Endothelial cell of umbilical vein (primary cell): ENCODE measurements at regions not wholly inside any gene's neighbourhood (a gene's known extent, or its start where the extent isn't known, plus 50 kb on each side); places are given as distances from the start of the nearest gene placed in this dataset.

Experiments used
- BruUV-seq: library from RNA; stranded (reverse); fragments of 400-500 nt; replicated peaks from 2 replicates; lab custom pipeline; 2021; lab: Mats Ljungman, UMichigan
- CTCF ChIA-PET: fragments of 300-600, 350-600 bp; sonication (Branson Sonifier 250); formaldehyde crosslinking; loops from one replicate; lab custom pipeline; 2021; ENCODE audit warnings: antibody characterized with exemption, inconsistent platforms; lab: Charles Lee
- POLR2A ChIA-PET: fragments of 300-600, 350-600 bp; sonication (Branson Sonifier 250); formaldehyde crosslinking; loops from one replicate; lab custom pipeline; 2021; ENCODE audit warnings: antibody characterized with exemption, inconsistent platforms; lab: Charles Lee
- DNase-seq: peaks from one replicate; pipeline ENCODE4 v3.0.0-alpha.2; 2011; ENCODE audit warnings: low read depth, low spot score
- FAIRE-seq: peaks from 2 replicates; lab custom pipeline; 2011; peaks lifted over from hg19 to GRCh38; lab: Jason Lieb, UNC
- H2AFZ ChIP-seq: 2 replicates; pipeline ENCODE4 v1.6.0; 2012; ENCODE audit warnings: low read depth, low read length, control low read depth, inconsistent platforms
- H3K27ac ChIP-seq: 2 replicates; pipeline ENCODE4 v1.5.1; 2011; ENCODE audit warnings: low read depth, mild to moderate bottlenecking, control low read depth, low read length, moderate library complexity; ENCODE audit not compliant: insufficient read depth
- H3K27me3 ChIP-seq, 2 experiments: 2 replicates each; pipeline versions ENCODE4 v1.6.0 to v1.6.1; 2011; ENCODE audit warnings: low read length in 2 of 2, mixed read lengths in 1 of 2; ENCODE audit not compliant: control insufficient read depth in 2 of 2, insufficient read depth in 2 of 2
- H3K36me3 ChIP-seq, 2 experiments: 2 replicates in 1 of 2; 3 replicates in 1 of 2; pipeline ENCODE4 v1.5.1; 2011; ENCODE audit warnings: low read length in 2 of 2, mild to moderate bottlenecking in 1 of 2, moderate library complexity in 1 of 2; ENCODE audit not compliant: control insufficient read depth in 2 of 2, insufficient read depth in 2 of 2; ENCODE audit errors: extremely low read depth in 1 of 2
- H3K4me1 ChIP-seq: 3 replicates; pipeline ENCODE4 v1.5.1; 2011; ENCODE audit warnings: mild to moderate bottlenecking, low read length; ENCODE audit not compliant: control insufficient read depth, insufficient read depth; ENCODE audit errors: extremely low read depth
- H3K4me2 ChIP-seq: 2 replicates; pipeline ENCODE4 v1.6.1; 2011; ENCODE audit warnings: low read length, control low read depth, mixed read lengths; ENCODE audit not compliant: insufficient read depth
- H3K4me3 ChIP-seq, 3 experiments: fragments of 200-600 bp in 1 of 3; sonication (generic), shearing (Covaris generic) in 1 of 3; replicated peaks in 1 of 3; 2 replicates each; pipeline ENCODE4 v1.5.1; 2011 to 2016; ENCODE audit warnings: control low read depth in 3 of 3, low read length in 3 of 3, mild to moderate bottlenecking in 2 of 3, inconsistent platforms in 1 of 3, low read depth in 1 of 3, moderate library complexity in 1 of 3; ENCODE audit not compliant: insufficient read depth in 1 of 3
- H3K79me2 ChIP-seq: 2 replicates; pipeline ENCODE4 v1.6.0; 2012; ENCODE audit warnings: low read length, inconsistent platforms; ENCODE audit not compliant: control insufficient read depth, insufficient read depth
- H3K9ac ChIP-seq: replicated peaks from 2 replicates; pipeline ENCODE3; 2011; ENCODE audit warnings: low read length, control low read depth; ENCODE audit not compliant: insufficient read depth; ENCODE audit errors: extremely low read depth
- H3K9me1 ChIP-seq: replicated peaks from 3 replicates; pipeline ENCODE4 v1.6.0; 2011; ENCODE audit warnings: mild to moderate bottlenecking, low read length; ENCODE audit not compliant: control insufficient read depth, insufficient read depth; ENCODE audit errors: extremely low read depth
- H3K9me3 ChIP-seq: replicated peaks from 2 replicates; pipeline ENCODE4 v1.5.1; 2012; ENCODE audit warnings: low read length, inconsistent platforms; ENCODE audit not compliant: control insufficient read depth, insufficient read depth
- H4K20me1 ChIP-seq: replicated peaks from 2 replicates; pipeline ENCODE3; 2011; ENCODE audit warnings: mild to moderate bottlenecking, low read length; ENCODE audit not compliant: control insufficient read depth, insufficient read depth; ENCODE audit errors: extremely low read depth
- EZH2 ChIP-seq: IDR thresholded peaks from 2 replicates; pipeline ENCODE4 v1.6.1; 2012; ENCODE audit warnings: borderline replicate concordance, low read depth, mild to moderate bottlenecking, moderate library complexity, low read length, inconsistent platforms; ENCODE audit not compliant: severe bottlenecking
- FOS ChIP-seq: IDR thresholded peaks from 2 replicates; pipeline ENCODE4 v1.6.1; 2011; ENCODE audit warnings: mild to moderate bottlenecking, low read length, moderate library complexity, borderline replicate concordance; ENCODE audit not compliant: insufficient read depth
- GATA2 ChIP-seq: IDR thresholded peaks from 2 replicates; pipeline ENCODE4 v1.7.0; 2011; ENCODE audit warnings: low read depth, mild to moderate bottlenecking, moderate library complexity, mixed read lengths, low read length; ENCODE audit not compliant: insufficient read length, insufficient read depth
- JUN ChIP-seq: IDR thresholded peaks from 2 replicates; pipeline ENCODE4 v1.6.1; 2011; ENCODE audit warnings: borderline replicate concordance, low read depth; ENCODE audit not compliant: insufficient read length, insufficient read depth
- MYC ChIP-seq: IDR thresholded peaks from one replicate; pipeline ENCODE4 v1.6.1; 2011; ENCODE audit warnings: mild to moderate bottlenecking, low read depth, low read length
- POLR2A ChIP-seq: IDR thresholded peaks from 2 replicates; pipeline ENCODE4 v1.6.1; 2012; ENCODE audit warnings: low read depth, mild to moderate bottlenecking, control low read depth, low read length
- POLR2AphosphoS5 ChIP-seq: IDR thresholded peaks from 2 replicates; pipeline ENCODE4 v1.6.1; 2012; ENCODE audit warnings: low read depth, mild to moderate bottlenecking, control low read depth, low read length, moderate library complexity; ENCODE audit not compliant: insufficient read depth
- dilution Hi-C: fragments of 300-500 bp; cut with MboI; formaldehyde crosslinking; loops from one replicate; pipeline ENCODE4 v1.15.0; 2019; ENCODE audit warnings: low sequenced_read_pairs; ENCODE audit not compliant: extremely low pct_ligation_motif_present
- intact Hi-C: fragments of 100-400 bp; cut with micrococcal nuclease; formaldehyde crosslinking; loops from one replicate; pipeline ENCODE4 v1.10.0; 2022
- TF ChIP-seq, protein P1 (sequence below), 2 donors: IDR thresholded peaks; 1 replicate in 1 of 2; 2 replicates in 1 of 2; pipeline ENCODE4 v1.5.1; 2011; ENCODE audit warnings: low read length in 2 of 2, mild to moderate bottlenecking in 2 of 2, moderate library complexity in 2 of 2, control low read depth in 1 of 2, inconsistent platforms in 1 of 2, low read depth in 1 of 2; ENCODE audit not compliant: insufficient read depth in 1 of 2; ENCODE audit errors: extremely low read depth in 1 of 2
- TF ChIP-seq, protein P2 (sequence below): IDR thresholded peaks from 2 replicates; pipeline ENCODE4 v1.6.1; 2011; ENCODE audit not compliant: insufficient read depth, insufficient read length

DNA sequence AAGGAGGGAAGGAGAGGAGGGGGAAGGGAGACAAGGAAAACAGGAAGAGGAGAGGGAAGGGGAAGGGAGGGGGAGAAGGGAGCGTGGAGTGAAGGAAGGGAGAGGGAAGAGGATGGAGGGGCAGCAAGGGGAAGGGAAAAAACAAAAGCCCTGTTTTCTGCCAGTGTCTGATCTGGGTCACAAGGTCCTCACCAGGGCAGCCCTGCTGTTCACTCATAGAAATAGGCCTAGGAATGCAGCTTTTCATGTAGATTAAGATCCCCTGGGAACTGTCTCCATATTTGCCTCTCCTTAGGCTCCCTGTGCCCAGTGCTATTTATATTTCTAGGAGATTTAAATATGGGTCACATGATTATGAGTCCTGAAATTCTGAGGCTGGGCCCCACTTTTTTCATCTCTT, 790.7 kb downstream of the TNS3 start:
- H3K27me3 ChIP-seq = no peaks in the 10 kb centered on the region
- no peak overlapping the region for H3K9ac ChIP-seq
- FAIRE-seq (no peak), DNase-seq (no peak)
- no peaks in the 10 kb centered on the region for H3K4me1 ChIP-seq
- CTCF ChIA-PET = interaction anchor here (0.9 kb wide), 1 partner anchor 147 kb away, joined by 4 read pairs; no protein-coding TSS in a partner anchor
- dilution Hi-C loops = no loop called here
- no TSS peak for BruUV-seq
- TF ChIP-seq GATA2 (no peak), EZH2 (no peak), FOS (no peak), JUN (no peak), MYC (no peak), POLR2AphosphoS5 (no peak), POLR2A (no peak)
- TF ChIP-seq, protein P1, sequence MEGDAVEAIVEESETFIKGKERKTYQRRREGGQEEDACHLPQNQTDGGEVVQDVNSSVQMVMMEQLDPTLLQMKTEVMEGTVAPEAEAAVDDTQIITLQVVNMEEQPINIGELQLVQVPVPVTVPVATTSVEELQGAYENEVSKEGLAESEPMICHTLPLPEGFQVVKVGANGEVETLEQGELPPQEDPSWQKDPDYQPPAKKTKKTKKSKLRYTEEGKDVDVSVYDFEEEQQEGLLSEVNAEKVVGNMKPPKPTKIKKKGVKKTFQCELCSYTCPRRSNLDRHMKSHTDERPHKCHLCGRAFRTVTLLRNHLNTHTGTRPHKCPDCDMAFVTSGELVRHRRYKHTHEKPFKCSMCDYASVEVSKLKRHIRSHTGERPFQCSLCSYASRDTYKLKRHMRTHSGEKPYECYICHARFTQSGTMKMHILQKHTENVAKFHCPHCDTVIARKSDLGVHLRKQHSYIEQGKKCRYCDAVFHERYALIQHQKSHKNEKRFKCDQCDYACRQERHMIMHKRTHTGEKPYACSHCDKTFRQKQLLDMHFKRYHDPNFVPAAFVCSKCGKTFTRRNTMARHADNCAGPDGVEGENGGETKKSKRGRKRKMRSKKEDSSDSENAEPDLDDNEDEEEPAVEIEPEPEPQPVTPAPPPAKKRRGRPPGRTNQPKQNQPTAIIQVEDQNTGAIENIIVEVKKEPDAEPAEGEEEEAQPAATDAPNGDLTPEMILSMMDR (IDR thresholded peaks at IDR 0.05; ENCODE audit: extremely low read depth in 1 of 2, insufficient read depth in 1 of 2, low read depth in 1 of 2, low read length in 2 of 2) = no peak
- TF ChIP-seq, protein P2, sequence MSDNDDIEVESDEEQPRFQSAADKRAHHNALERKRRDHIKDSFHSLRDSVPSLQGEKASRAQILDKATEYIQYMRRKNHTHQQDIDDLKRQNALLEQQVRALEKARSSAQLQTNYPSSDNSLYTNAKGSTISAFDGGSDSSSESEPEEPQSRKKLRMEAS = no peak
- no peaks in the 10 kb centered on the region for H3K36me3 ChIP-seq
- no peaks in the 10 kb centered on the region for H4K20me1 ChIP-seq
- no peaks in the 10 kb centered on the region for H3K9me3 ChIP-seq
- no peak overlapping the region for H3K4me3 ChIP-seq
- peak overlapping the region; percentile 35 for H2AFZ ChIP-seq
- H3K79me2 ChIP-seq = no peaks in the 10 kb centered on the region
- POLR2A ChIA-PET = no interaction called here
- intact Hi-C loops = no loop called here
- no peak overlapping the region for H3K4me2 ChIP-seq
- H3K9me1 ChIP-seq = no peaks in the 10 kb centered on the region
- no peak overlapping the region for H3K27ac ChIP-seq
